Right ventricle myocardium inferior (tissue), 1 donor: ENCODE measurements at regions not wholly inside any gene's neighbourhood (a gene's known extent, or its start where the extent isn't known, plus 50 kb on each side); places are given as distances from the start of the nearest gene placed in this dataset.

Experiments used
- ATAC-seq: fragments of 200-7000 bp; cut with Tn5 transposase; one replicate; pipeline ENCODE4 v1.9.1; 2020; ENCODE audit warnings: mild to moderate bottlenecking, moderate library complexity
- DNase-seq: peaks from one replicate; pipeline ENCODE4 v3.0.0; 2021; ENCODE audit errors: missing footprints
- intact Hi-C: fragments of 100-400 bp; cut with DNase I; formaldehyde crosslinking; loops from one replicate; pipeline ENCODE4 v1.11.0; 2022
- donor health status: DM: no; HTN: yes; CAD: no; lungs with severe emphysema.

GRCh38 chr6:80676386-80676785, 569.9 kb downstream of the BCKDHB start:
- intact Hi-C loops = no loop called here
- ATAC-seq = no peak

DNA sequence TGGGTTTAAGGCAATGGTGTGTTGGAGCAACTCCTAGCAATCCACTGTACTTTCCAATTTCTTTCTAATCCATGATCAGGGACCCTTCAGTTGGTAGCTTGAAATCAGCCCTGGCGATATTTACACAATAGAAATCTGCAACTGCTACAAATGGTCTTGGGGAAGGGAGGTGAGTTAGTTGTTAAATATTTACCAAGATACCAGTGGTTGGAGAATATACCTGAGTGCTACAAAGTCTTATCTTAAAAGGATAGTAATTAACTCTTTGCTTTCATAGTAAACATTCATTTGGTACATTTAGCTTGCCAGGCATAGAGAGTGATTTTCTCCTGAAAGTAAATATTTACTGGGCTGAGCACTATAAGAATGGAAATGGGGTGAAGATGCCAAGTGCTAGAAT, 568.2 kb downstream of the BCKDHB start:
- DNase-seq (no peak), ATAC-seq (no peak)
- intact Hi-C loops = no loop called here

More at GRCh38 chr6:80676386-80676785, 569.9 kb downstream of the BCKDHB start:
- no peak for DNase-seq

GRCh38 chr6:80673367-80673766, 566.9 kb downstream of the BCKDHB start:
- ATAC-seq (no peak), DNase-seq (no peak)
- intact Hi-C loops = no loop called here

- intact Hi-C loops = no loop called here
- ATAC-seq = no peak
Observed at GRCh38 chr6:80667006-80667405, 560.5 kb downstream of the BCKDHB start.

GRCh38 chr6:80658926-80659325, 552.5 kb downstream of the BCKDHB start:
- intact Hi-C loops = no loop called here
- DNase-seq = no peak
- ATAC-seq = no peak

More at GRCh38 chr6:80667006-80667405, 560.5 kb downstream of the BCKDHB start:
- no peak for DNase-seq

DNA sequence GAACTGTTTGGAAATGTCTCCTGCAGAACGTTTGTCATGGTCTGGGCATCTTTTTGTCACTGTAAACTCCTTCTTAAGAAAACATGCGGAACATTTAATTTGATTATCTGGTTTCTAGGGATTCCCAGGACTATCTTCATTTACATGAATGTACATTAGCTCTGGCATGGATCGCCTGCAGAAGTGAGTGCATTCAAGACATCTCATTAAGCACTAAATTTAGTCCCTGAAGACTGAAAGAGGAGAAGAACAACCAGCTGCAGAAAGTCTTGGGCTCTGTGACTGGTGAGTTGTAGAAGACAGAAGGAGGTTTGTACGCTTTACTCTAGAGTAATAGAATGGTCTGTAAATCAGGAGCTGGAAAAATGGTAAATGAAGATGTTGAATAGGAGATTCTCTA, 540.7 kb downstream of the BCKDHB start:
- no peak for DNase-seq
- intact Hi-C loops = no loop called here
- ATAC-seq = no peak

- intact Hi-C loops = no loop called here
- ATAC-seq = no peak
- DNase-seq = no peak
Observed at GRCh38 chr6:80643881-80644280, 537.4 kb downstream of the BCKDHB start.

DNA sequence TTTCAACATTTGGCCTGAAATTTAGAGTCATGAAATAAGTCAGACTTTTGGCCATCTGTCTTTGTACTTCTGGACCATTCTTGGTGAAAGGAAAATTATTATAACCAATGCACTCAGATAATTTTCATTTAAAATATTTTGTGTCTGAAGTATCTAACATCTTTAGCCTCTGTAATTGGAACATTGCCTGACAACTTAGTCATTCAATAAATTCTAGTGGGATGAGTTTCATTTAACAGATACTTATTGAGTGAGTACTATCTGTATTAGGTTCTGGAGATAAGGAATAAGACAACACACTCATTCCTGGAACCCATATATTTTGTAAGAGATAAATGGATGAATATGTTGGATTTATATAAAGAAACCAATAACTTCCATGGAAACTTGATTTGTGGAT, 536.0 kb downstream of the BCKDHB start:
- no peak for DNase-seq
- no peak for ATAC-seq
- intact Hi-C loops = no loop called here

GRCh38 chr6:80641591-80641990, 535.1 kb downstream of the BCKDHB start:
- no peak for ATAC-seq
- intact Hi-C loops = no loop called here
- no peak for DNase-seq

DNA sequence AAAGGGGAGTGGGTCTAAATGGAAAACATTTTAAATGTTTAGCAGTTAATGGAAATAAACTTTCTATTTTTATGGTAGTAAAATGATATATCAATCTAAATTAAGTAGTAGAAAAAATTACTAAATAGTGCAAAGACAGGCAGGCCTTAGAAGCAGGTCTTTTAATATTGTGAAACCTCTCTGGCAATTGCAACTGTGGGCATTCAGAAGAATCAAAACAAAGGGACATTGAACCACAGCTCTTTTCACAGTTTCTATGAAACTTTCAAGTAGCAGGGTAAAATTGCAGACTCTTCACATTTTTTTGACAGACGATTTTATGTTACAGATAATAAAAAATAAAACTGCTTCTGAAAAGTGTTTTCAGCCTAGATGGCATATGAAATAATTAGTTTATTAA, 533.7 kb downstream of the BCKDHB start:
- intact Hi-C loops = no loop called here
- no peak for DNase-seq
- ATAC-seq = no peak

DNA sequence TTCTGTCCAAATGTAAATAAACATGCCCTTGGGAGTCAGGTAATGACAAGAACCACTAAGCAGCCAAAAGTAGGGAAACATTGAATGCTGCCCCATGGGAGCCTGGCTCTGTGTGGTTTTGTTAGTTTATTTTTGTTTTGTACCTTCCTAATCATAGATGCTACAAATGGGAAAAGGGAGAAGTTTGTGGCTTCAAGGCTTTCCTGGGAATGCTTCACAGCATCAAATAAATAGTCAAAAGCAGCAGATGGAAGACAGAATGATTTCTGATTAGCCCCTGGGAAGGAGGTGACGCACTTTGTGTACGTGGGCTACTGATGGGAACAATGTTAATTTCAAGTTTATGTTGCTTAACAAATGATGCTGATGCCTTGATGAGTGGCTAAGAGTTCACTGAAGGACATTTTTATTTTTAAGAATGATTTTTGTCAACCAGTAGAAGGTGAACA, 532.7 kb downstream of the BCKDHB start:
- no peak for DNase-seq
- intact Hi-C loops = no loop called here
- ATAC-seq = no peak

DNA sequence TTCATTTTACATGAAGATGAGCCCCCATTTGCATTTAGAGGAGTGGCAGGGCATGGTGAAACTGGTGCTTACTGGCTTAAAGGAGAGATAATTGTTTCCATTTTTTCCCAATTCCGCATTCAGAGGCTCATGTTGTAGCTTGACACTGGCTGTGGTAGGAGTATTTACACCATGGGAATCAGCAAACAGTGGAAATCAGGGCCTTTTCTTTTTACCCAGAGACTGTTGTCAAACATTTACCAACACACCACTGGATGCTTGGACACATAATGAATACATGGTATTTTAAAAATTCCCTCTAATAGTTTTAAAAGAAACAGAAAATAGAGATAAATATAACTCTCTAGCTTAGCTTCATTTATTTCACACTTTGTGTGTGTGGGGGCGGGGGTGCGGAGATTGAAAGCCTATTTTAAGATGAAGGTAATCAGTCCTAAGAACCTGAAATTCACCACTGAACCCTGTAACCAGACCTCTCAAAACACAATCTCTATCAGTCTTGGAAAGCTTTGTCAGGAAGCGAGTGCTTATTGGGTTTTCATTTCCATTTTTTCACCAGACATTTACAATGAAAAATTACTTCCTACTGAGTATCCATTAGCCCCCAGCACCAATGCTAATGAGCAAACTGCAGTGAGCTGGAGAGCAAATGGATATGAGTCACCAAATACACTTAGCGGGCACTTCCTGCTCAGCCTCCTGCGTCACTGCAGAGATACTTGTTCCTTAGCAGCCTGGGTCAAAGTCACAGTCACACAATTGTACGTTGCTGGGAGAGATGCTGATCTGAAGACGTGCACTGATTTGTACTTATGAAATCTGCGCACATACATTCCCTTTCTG, 532.0 kb downstream of the BCKDHB start:
- DNase-seq (no peak), ATAC-seq (no peak)
- intact Hi-C loops = no loop called here

DNA sequence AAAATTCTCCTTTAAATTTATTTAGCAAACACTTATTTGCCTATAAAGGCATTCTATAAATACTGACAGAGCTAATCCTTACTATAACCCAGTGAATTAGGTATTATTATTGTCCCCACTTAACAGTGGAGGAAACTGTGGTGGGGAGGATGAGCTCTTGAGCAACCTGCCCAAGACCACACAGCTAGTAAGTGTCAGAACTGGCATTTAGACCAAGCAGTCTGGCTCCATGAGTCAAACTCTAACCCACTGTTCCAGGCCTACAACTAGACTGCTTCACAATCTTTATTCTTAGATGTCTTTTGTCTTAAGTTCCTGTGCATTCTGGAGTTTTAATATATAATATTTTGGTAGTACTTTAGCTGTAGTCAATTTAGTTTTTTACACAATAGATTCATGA, 530.8 kb downstream of the BCKDHB start:
- ATAC-seq (no peak), DNase-seq (no peak)
- intact Hi-C loops = no loop called here

DNA sequence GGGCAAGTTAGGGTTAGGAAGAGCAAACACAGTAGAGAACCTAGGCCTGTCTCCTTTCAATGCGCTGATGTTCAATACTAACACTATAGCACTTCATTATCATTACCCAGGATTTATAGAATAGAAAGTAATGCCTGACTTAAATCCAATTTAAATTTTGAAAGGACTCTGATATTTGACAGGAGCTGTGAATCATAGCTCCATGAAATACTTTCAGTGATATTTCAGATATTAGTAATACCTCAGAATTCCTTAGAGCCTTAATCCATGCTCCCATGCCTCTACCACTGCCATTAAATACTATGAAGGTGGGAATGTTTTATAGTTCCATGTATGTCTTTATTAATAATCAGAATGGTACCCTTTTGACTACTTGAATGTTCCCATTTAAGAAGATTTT, 530.2 kb downstream of the BCKDHB start:
- no peak for DNase-seq
- intact Hi-C loops = no loop called here
- no peak for ATAC-seq

DNA sequence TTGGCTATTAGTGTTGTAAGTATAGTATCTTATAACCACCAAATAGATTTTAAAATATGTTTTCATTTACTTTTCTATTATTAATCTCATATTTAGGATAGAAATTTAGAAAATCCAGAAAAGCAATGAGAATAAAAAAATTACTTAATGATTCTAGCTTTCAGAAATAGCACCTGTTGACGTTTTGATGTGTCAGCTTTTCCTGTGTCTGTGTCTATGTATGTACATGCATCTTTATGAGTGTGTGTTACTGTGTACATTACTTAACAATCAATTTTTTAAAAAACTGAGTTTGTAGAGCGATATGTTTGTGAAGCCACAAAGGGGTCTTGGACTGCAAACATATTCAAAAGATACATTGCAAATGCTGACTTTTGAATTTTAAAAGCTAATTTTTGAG, 526.9 kb downstream of the BCKDHB start:
- no peak for ATAC-seq
- intact Hi-C loops = no loop called here
- DNase-seq = no peak

DNA sequence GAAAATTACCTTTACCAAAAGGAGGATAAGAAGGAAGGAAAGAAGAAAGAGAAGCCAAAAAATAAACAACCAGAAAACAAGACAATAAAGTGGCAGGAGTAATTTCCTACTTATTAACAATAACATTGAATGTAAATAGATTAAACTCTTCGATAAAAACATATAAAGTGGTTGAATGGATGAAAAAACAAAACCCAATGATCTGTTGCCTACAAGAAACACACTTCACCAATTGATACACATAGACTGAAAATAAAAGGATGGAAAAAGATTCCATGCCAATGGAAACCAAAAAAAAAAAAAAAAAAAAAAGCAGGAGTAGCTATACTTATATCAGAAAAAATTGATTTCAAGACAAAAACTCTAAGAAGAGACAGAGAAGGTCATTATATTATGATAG, 518.9 kb downstream of the BCKDHB start:
- no peak for ATAC-seq
- intact Hi-C loops = no loop called here

DNA sequence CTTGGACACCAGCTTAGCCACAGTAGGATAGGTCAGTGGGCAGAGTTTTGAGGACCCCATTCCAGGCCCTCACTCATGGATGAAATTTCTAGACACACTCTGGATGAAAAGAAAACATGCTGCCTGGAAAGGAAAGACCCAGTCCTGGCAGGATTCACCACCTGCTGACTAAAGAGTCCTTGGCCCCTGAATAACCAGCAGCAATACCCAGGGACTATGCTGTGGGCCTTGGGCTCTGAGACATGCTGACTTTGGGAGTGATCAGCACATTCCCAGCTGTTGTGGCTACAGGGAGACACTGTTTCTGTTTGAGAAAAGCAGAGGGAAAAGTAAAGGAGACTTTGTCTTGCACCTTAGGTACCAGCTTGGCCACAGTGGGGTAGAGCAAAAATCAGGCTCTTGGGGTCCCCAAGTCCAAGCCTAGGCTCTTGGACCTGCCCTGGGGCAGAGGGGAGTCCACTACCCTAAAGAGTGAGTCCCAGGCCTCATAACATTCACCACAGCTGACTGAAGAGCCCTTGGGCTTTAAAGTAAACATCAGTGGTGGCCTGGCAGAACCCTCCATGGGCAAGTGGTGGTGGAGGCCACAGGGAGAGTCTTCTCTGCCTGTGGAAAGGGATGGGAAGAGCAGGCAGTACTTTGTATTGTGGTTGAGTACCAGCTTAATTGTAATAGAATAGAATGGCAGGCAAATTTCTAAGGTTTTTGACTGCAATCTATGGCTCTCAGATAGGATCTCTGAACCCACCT, 516.8 kb downstream of the BCKDHB start:
- intact Hi-C loops = no loop called here
- DNase-seq = no peak
- no peak for ATAC-seq

More for the DNA sequence above, 518.9 kb downstream of the BCKDHB start:
- DNase-seq = no peak

- intact Hi-C loops = no loop called here
- ATAC-seq (peak; percentile 89), DNase-seq (peak; percentile 74)
Observed at GRCh38 chr6:80622641-80623040, 516.2 kb downstream of the BCKDHB start.

GRCh38 chr6:80618953-80619352, 512.5 kb downstream of the BCKDHB start:
- no peak for ATAC-seq
- intact Hi-C loops = no loop called here
- no peak for DNase-seq

GRCh38 chr6:80610846-80611245, 504.4 kb downstream of the BCKDHB start:
- DNase-seq = no peak
- no peak for ATAC-seq
- intact Hi-C loops = no loop called here
